ENCODE measurements at regions not wholly inside any gene's neighbourhood (a gene's known extent, or its start where the extent isn't known, plus 50 kb on each side); places are given as distances from the start of the nearest gene placed in this dataset.

GRCh38 chr10:34024693-34025425, 690.4 kb upstream of the NRP1 start:
- no peak overlapping the region for H3K4me3 ChIP-seq (ENCODE audit: low read depth, low read length)
- no peaks in the 10 kb centered on the region for H3K9me3 ChIP-seq (ENCODE audit: control insufficient read depth in 2 of 2, low read length in 2 of 2)
- H3K36me3 ChIP-seq (ENCODE audit: control insufficient read depth, insufficient read depth, low read length): no peaks in the 10 kb centered on the region
- no peaks in the 10 kb centered on the region for H3K4me1 ChIP-seq (ENCODE audit: control insufficient read depth, insufficient read depth, low read length, poor library complexity, severe bottlenecking)
- H3K27ac ChIP-seq (ENCODE audit: insufficient read depth, low read length, poor library complexity, severe bottlenecking): no peak overlapping the region
- Mint-ChIP-seq H3K9me3 (peaks cover 0 to 5% (median 0%) of the 10 kb centered on the region in 7 donors), H3K27ac (no peak overlapping the region), H3K4me1 (no peaks in the 10 kb centered on the region), H3K36me3 (no peaks in the 10 kb centered on the region), H3K4me3 (no peak overlapping the region), H3K27me3 (no peaks in the 10 kb centered on the region)
- ATAC-seq (ENCODE audit: low read depth in 2 of 2): no peak
- no peaks in the 10 kb centered on the region for H3K27me3 ChIP-seq (ENCODE audit: control insufficient read depth, insufficient read depth, low read length)
- no peak for DNase-seq

GRCh38 chr10:34024282-34024681, 689.8 kb upstream of the NRP1 start:
- no peaks in the 10 kb centered on the region for H3K36me3 Mint-ChIP-seq

GRCh38 chr10:34022195-34022594, 687.7 kb upstream of the NRP1 start:
- H3K4me1 ChIP-seq (ENCODE audit: control insufficient read depth, insufficient read depth, low read length, poor library complexity, severe bottlenecking): no peaks in the 10 kb centered on the region
- H3K4me1 Mint-ChIP-seq: no peaks in the 10 kb centered on the region
- no peaks in the 10 kb centered on the region for H3K36me3 Mint-ChIP-seq
- no peaks in the 10 kb centered on the region for H3K27me3 ChIP-seq (ENCODE audit: control insufficient read depth, insufficient read depth, low read length)
- H3K27me3 Mint-ChIP-seq: no peaks in the 10 kb centered on the region
- no peak for ATAC-seq (ENCODE audit: low read depth in 2 of 2)
- H3K4me3 ChIP-seq (ENCODE audit: low read depth, low read length): no peak overlapping the region
- DNase-seq: no peak
- H3K36me3 ChIP-seq (ENCODE audit: control insufficient read depth, insufficient read depth, low read length): no peaks in the 10 kb centered on the region
- peaks cover 0 to 2% (median 0%) of the 10 kb centered on the region in 7 donors for H3K9me3 Mint-ChIP-seq
- H3K4me3 Mint-ChIP-seq: no peak overlapping the region
- H3K27ac Mint-ChIP-seq: no peak overlapping the region
- H3K9me3 ChIP-seq (ENCODE audit: control insufficient read depth in 2 of 2, low read length in 2 of 2): no peaks in the 10 kb centered on the region
- H3K27ac ChIP-seq (ENCODE audit: insufficient read depth, low read length, poor library complexity, severe bottlenecking): no peak overlapping the region

More at GRCh38 chr10:34024282-34024681, 689.8 kb upstream of the NRP1 start:
- DNase-seq: no peak
- H3K27ac Mint-ChIP-seq: no peak overlapping the region
- Histone ChIP-seq H3K9me3 (ENCODE audit: control insufficient read depth in 2 of 2, low read length in 2 of 2) (no peaks in the 10 kb centered on the region), H3K4me3 (ENCODE audit: low read depth, low read length) (no peak overlapping the region), H3K4me1 (ENCODE audit: control insufficient read depth, insufficient read depth, low read length, poor library complexity, severe bottlenecking) (no peaks in the 10 kb centered on the region), H3K27me3 (ENCODE audit: control insufficient read depth, insufficient read depth, low read length) (no peaks in the 10 kb centered on the region), H3K27ac (ENCODE audit: insufficient read depth, low read length, poor library complexity, severe bottlenecking) (no peak overlapping the region), H3K36me3 (ENCODE audit: control insufficient read depth, insufficient read depth, low read length) (no peaks in the 10 kb centered on the region)
- H3K9me3 Mint-ChIP-seq: peaks cover 0 to 5% (median 0%) of the 10 kb centered on the region in 7 donors
- no peaks in the 10 kb centered on the region for H3K27me3 Mint-ChIP-seq
- H3K4me3 Mint-ChIP-seq: no peak overlapping the region
- no peak for ATAC-seq (ENCODE audit: low read depth in 2 of 2)
- no peaks in the 10 kb centered on the region for H3K4me1 Mint-ChIP-seq

- no peak for DNase-seq
- H3K4me1 Mint-ChIP-seq: no peaks in the 10 kb centered on the region
- H3K27me3 ChIP-seq (ENCODE audit: control insufficient read depth, insufficient read depth, low read length): no peaks in the 10 kb centered on the region
- no peak overlapping the region for H3K27ac ChIP-seq (ENCODE audit: insufficient read depth, low read length, poor library complexity, severe bottlenecking)
- H3K27me3 Mint-ChIP-seq: no peaks in the 10 kb centered on the region
- H3K36me3 Mint-ChIP-seq: no peaks in the 10 kb centered on the region
- no peak overlapping the region for H3K4me3 Mint-ChIP-seq
- ATAC-seq (ENCODE audit: low read depth in 2 of 2): no peak
- no peaks in the 10 kb centered on the region for H3K36me3 ChIP-seq (ENCODE audit: control insufficient read depth, insufficient read depth, low read length)
- no peak overlapping the region for H3K4me3 ChIP-seq (ENCODE audit: low read depth, low read length)
- no peak overlapping the region for H3K27ac Mint-ChIP-seq
- no peaks in the 10 kb centered on the region for H3K4me1 ChIP-seq (ENCODE audit: control insufficient read depth, insufficient read depth, low read length, poor library complexity, severe bottlenecking)
- H3K9me3 ChIP-seq (ENCODE audit: control insufficient read depth in 2 of 2, low read length in 2 of 2): no peaks in the 10 kb centered on the region
- H3K9me3 Mint-ChIP-seq: peaks cover 0 to 4% (median 0%) of the 10 kb centered on the region in 7 donors
Observed at GRCh38 chr10:34018784-34019183, 684.3 kb upstream of the NRP1 start.

- Mint-ChIP-seq H3K4me3 (no peak overlapping the region), H3K27ac (no peak overlapping the region), H3K36me3 (no peaks in the 10 kb centered on the region), H3K4me1 (no peaks in the 10 kb centered on the region), H3K27me3 (no peaks in the 10 kb centered on the region), H3K9me3 (peaks cover 0 to 4% (median 2%) of the 10 kb centered on the region in 7 donors)
- no peak for DNase-seq
- Histone ChIP-seq H3K9me3 (ENCODE audit: control insufficient read depth in 2 of 2, low read length in 2 of 2) (no peaks in the 10 kb centered on the region), H3K27ac (ENCODE audit: insufficient read depth, low read length, poor library complexity, severe bottlenecking) (no peak overlapping the region), H3K4me1 (ENCODE audit: control insufficient read depth, insufficient read depth, low read length, poor library complexity, severe bottlenecking) (no peaks in the 10 kb centered on the region), H3K27me3 (ENCODE audit: control insufficient read depth, insufficient read depth, low read length) (no peaks in the 10 kb centered on the region), H3K36me3 (ENCODE audit: control insufficient read depth, insufficient read depth, low read length) (no peaks in the 10 kb centered on the region), H3K4me3 (ENCODE audit: low read depth, low read length) (no peak overlapping the region)
- ATAC-seq (ENCODE audit: low read depth in 2 of 2): no peak
Observed at GRCh38 chr10:34018129-34018528, 683.7 kb upstream of the NRP1 start.

GRCh38 chr10:34017281-34017680, 682.8 kb upstream of the NRP1 start:
- H3K9me3 ChIP-seq (ENCODE audit: control insufficient read depth in 2 of 2, low read length in 2 of 2): no peaks in the 10 kb centered on the region
- DNase-seq (no peak), ATAC-seq (ENCODE audit: low read depth in 2 of 2) (no peak)
- no peaks in the 10 kb centered on the region for H3K4me1 Mint-ChIP-seq
- no peak overlapping the region for H3K27ac ChIP-seq (ENCODE audit: insufficient read depth, low read length, poor library complexity, severe bottlenecking)
- no peak overlapping the region for H3K4me3 ChIP-seq (ENCODE audit: low read depth, low read length)
- H3K27me3 Mint-ChIP-seq: no peaks in the 10 kb centered on the region
- H3K4me3 Mint-ChIP-seq: no peak overlapping the region
- no peaks in the 10 kb centered on the region for H3K27me3 ChIP-seq (ENCODE audit: control insufficient read depth, insufficient read depth, low read length)
- no peaks in the 10 kb centered on the region for H3K36me3 ChIP-seq (ENCODE audit: control insufficient read depth, insufficient read depth, low read length)
- H3K9me3 Mint-ChIP-seq: peaks cover 0 to 4% (median 2%) of the 10 kb centered on the region in 7 donors
- H3K4me1 ChIP-seq (ENCODE audit: control insufficient read depth, insufficient read depth, low read length, poor library complexity, severe bottlenecking): no peaks in the 10 kb centered on the region
- H3K27ac Mint-ChIP-seq: no peak overlapping the region
- no peaks in the 10 kb centered on the region for H3K36me3 Mint-ChIP-seq

- no peak overlapping the region for H3K4me3 ChIP-seq (ENCODE audit: low read depth, low read length)
- no peaks in the 10 kb centered on the region for H3K4me1 Mint-ChIP-seq
- H3K4me1 ChIP-seq (ENCODE audit: control insufficient read depth, insufficient read depth, low read length, poor library complexity, severe bottlenecking): no peaks in the 10 kb centered on the region
- no peaks in the 10 kb centered on the region for H3K36me3 Mint-ChIP-seq
- no peaks in the 10 kb centered on the region for H3K9me3 ChIP-seq (ENCODE audit: control insufficient read depth in 2 of 2, low read length in 2 of 2)
- H3K36me3 ChIP-seq (ENCODE audit: control insufficient read depth, insufficient read depth, low read length): no peaks in the 10 kb centered on the region
- H3K27me3 ChIP-seq (ENCODE audit: control insufficient read depth, insufficient read depth, low read length): no peaks in the 10 kb centered on the region
- no peak for ATAC-seq (ENCODE audit: low read depth in 2 of 2)
- no peak for DNase-seq
- H3K27ac Mint-ChIP-seq: no peak overlapping the region
- H3K9me3 Mint-ChIP-seq: peaks cover 0 to 2% (median 1%) of the 10 kb centered on the region in 7 donors
- H3K27me3 Mint-ChIP-seq: no peaks in the 10 kb centered on the region
- no peak overlapping the region for H3K4me3 Mint-ChIP-seq
- no peak overlapping the region for H3K27ac ChIP-seq (ENCODE audit: insufficient read depth, low read length, poor library complexity, severe bottlenecking)
Observed at GRCh38 chr10:34016576-34016975, 682.1 kb upstream of the NRP1 start.

- Histone ChIP-seq H3K27ac (ENCODE audit: insufficient read depth, low read length, poor library complexity, severe bottlenecking) (no peak overlapping the region), H3K4me1 (ENCODE audit: control insufficient read depth, insufficient read depth, low read length, poor library complexity, severe bottlenecking) (no peaks in the 10 kb centered on the region), H3K27me3 (ENCODE audit: control insufficient read depth, insufficient read depth, low read length) (no peaks in the 10 kb centered on the region), H3K9me3 (ENCODE audit: control insufficient read depth in 2 of 2, low read length in 2 of 2) (no peaks in the 10 kb centered on the region), H3K4me3 (ENCODE audit: low read depth, low read length) (no peak overlapping the region), H3K36me3 (ENCODE audit: control insufficient read depth, insufficient read depth, low read length) (no peaks in the 10 kb centered on the region)
- DNase-seq: no peak
- ATAC-seq (ENCODE audit: low read depth in 2 of 2): no peak
- H3K9me3 Mint-ChIP-seq: peaks cover 0 to 4% (median 2%) of the 10 kb centered on the region in 7 donors
- H3K4me3 Mint-ChIP-seq: no peak overlapping the region
- H3K36me3 Mint-ChIP-seq: no peaks in the 10 kb centered on the region
- H3K4me1 Mint-ChIP-seq: no peaks in the 10 kb centered on the region
- H3K27me3 Mint-ChIP-seq: no peaks in the 10 kb centered on the region
- no peak overlapping the region for H3K27ac Mint-ChIP-seq
Observed at GRCh38 chr10:34015700-34016099, 681.2 kb upstream of the NRP1 start.

Data from CD4-positive, CD25-positive, alpha-beta regulatory T cell (primary cell).